NAMALWA (cell line): ENCODE measurements at regions not wholly inside any gene's neighbourhood (a gene's known extent, or its start where the extent isn't known, plus 50 kb on each side); places are given as distances from the start of the nearest gene placed in this dataset.
"Not testable (repeated sequence)": the region's sequence is repeated elsewhere in the genome, so short reads cannot be mapped to it uniquely, and the experiment has no call there.

Source experiments
- DNase-seq: peaks from one replicate; pipeline ENCODE4 v3.0.0-alpha.2; 2015; ENCODE audit warnings: low spot score

DNA sequence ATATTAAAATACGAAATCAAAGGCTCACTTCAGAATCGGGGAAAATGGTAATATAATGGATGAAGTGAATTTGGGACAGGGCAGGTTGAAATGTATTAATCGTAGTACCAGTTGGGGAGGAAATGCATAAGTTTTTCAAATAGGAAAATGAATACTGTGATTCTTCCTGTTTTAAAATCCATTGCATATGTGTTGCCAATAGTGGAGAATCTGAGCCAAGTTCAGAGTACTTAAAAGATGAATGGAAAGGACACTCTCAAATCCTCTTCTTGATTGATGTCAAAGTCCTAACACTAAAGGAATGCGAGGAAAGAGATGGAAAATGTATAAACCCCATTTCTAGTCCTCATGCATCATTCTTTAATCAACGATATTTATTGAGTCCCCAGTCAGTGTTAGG lies 160.9 kb upstream of the CCNG1 start:
- DNase-seq: no peak

DNA sequence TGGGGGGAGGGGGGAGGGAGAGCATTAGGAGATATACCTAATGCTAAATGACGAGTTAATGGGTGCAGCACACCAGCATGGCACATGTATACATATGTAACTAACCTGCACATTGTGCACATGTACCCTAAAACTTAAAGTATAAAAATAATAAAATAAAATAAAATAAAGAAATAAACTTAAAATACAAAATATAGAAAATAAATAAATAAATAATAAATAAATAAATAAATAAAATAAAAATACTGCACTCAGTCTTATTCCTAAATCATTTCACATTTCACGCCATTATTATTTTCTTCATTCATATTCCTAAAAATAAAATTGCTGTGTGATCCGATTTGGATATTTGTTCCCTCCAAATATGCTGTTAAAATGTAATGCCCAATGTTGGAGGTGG lies 156.5 kb upstream of the CCNG1 start:
- DNase-seq: not testable (repeated sequence)

DNA sequence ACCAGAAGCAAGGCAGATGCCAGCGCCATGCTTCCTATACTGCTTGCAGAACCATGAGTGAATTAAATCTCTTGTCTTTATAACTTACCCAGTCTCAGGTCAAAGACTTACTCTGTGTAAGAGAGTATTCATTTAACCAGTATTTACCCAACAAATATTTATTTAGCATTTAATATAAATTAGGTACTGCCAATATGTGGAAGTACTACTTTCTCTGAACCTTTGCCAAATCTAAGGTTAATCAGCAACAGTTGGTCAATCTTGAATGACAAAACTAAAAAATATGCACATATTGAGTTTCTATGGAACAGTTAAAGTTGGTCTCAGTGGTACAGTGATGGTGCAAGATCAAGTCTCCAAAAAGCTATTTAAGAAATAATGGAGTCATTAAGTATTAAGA lies 155.9 kb upstream of the CCNG1 start:
- no peak for DNase-seq

DNA sequence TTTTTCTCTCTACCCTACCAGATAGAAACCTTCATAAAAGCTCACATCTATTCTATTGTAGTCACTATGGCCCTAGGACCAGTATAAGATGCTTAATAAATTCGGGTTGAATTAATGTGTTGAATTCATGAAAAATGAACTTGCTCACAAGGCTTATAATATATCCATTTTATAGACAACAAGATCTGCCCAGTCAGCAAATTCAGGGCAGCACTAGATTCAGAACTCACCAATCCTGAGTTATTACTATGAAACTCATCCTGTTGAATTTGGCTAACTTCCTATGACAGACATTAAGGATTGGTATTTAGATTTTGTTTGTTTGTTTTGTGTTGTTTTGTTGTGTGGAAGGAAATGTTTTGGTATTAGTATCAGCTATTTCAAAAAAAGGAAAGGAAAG lies 143.6 kb upstream of the CCNG1 start:
- DNase-seq: no peak

DNA sequence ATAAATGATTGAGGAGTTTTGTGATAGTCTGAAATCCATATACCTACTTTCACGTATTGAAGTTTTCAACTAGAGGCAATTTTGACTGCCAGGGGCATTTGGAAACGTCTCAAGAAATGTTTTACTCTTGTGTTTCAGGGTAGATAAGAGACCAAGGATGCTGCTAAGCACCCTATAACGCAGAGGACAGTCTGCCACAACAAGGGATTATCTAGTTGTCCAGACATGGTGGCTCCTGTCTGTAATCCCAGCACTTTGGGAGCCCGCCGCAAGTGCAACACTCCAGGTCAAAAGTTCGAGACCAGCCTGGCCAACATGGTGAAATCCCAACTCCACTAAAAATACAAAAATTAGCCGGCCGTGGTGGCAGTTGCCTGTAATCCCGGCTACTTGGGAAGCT lies 133.7 kb upstream of the CCNG1 start:
- DNase-seq: no peak

DNA sequence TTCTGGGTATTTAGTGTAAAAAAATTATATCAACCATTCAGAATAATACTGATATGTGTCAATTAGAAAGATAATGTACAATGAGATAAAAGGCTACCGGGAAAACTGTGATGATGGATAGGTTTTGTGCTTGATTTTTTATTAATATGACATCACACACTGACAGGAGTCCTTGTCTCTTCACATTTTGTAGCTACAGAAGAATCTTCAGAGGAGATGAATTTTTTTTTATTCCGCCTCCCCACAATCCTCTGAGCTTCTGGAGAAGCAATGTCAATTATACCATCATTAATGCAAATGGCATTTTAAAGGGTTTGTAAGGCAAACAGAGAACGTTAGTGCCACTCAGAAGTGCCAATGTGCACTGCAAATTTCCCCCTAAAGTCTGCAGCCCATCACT lies 131.7 kb upstream of the CCNG1 start:
- no peak for DNase-seq

DNA sequence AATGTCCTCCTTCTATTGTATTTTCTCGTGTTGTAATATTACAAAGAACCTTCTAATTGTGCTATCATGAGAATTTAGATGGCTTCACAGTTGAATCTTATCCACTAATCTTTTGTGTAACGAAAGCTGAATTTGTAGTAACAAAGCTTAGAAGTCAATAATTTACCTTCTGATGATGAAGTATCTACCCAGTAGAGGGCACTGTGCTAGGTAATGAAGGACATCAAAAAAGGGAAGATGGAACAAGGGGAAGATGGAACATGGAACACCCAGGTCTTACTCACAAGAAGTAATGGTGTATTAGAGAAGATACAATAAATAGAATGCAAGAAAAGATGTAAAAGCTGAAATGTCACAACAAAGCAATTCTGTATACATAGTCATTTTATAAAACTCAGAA lies 131.0 kb upstream of the CCNG1 start:
- peak; percentile 46 for DNase-seq

DNA sequence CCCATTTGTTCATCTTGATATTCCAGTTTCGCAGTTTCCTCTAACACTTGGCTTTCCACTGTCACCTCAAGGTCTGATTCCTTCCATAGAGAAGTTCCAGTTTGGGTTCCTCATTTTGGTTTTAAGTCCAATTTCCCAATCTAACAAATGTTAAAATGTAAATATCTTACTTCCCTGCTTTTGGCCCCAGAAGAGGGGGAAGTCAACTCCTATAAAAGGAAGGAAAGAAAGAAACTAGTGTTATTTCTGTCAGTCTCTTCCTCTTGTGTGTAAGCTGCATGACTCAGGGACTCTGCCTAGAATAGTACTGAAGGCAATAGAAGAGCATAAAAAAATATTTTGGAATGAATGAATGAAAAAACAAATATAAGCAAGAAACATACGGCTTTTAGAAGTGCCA lies 127.5 kb upstream of the CCNG1 start:
- no peak for DNase-seq

DNA sequence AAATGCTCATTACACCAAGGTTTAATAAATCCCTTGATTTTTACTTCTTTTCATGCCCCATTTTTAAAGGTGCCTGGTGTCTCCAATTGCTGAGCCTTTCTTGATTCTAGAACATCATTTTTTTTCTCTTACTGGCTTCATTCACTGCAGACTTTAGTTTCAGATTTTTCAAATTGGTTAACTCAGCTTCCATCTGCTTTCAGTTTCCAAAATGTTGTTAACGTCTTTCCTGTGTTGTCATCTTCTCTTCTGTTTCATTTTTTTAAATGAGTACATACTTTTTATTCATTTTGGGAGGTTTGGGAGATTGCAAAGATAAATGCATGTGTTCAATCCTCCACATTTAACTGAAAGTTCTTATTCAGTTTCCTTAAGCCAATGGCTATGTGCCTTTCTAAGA lies 126.4 kb upstream of the CCNG1 start:
- DNase-seq: no peak

DNA sequence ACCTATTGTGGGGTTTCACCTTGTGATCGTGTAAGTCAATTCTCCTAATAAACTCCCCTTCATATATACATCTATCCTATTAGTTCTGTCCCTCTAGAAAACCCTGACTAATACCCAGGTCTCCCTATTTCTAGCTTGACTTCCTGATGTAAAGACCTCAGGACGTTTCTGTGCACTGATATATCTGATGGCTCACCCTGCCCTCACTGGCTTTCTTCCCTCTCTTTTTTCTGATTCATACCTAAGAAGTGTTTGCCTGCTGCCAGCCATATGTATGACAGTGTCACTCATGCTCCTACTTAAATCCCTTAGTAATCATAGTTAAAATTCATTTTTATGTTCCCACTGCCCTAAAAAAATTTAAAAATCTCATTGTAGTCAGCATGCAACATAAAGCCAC lies 124.8 kb upstream of the CCNG1 start:
- DNase-seq: no peak

DNA sequence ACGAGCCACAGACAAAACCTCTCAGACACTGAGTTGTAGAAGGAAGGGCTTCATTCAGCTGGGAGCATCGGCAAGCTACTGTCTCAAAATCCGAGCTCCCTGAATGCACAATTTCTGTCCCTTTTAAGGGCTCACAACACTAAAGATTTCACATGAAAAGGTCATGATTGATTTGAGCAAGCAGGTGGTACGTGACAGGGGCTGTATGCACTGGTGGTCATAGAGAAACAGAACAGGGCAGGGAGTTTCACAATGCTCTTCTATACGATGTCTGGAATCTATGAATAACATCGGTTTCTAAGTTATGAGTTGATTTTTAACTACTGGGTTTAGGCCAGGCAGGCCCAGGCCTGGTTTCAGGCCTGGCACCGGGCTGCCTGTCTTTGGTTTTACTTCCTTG lies 124.3 kb upstream of the CCNG1 start:
- not testable (repeated sequence) for DNase-seq

DNA sequence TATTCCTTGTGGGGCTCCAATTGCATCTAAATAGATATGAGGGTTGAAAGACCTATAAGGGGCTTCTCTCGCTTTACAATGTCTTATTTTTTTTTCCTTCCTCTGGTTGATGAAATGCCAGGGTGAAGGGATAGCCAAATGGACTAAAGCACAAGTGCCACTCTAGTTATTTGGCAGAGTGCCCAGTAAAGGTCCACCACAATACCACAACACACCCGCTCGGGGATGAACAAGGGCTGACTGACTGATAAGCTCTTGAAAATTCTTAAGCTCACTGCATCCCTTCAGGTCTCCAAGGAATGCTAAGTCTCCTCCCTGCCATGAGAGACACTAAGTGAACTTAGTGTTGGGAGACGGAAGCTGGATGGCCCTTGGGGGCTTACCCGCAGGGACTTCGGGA lies 121.0 kb upstream of the CCNG1 start:
- not testable (repeated sequence) for DNase-seq

DNA sequence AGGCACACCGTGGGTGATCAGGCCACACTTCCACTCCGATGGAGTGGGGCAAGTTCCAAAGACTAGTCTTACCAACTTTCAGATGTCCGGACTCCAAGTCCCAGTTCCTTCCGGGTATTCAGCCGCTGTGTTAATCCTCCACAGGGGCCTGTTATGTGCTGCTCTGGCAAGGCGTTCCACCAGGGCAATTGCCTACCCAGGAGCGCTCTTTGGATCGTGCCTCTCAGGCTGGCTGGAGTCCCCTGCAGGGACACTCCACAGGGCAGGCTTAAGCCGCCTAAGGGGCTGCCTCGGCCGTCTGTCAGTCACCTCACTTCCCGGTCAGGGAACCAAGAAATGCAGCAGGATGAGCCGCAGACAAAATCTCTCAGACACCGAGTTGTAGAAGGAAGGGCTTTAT lies 118.7 kb upstream of the CCNG1 start:
- DNase-seq: no peak

DNA sequence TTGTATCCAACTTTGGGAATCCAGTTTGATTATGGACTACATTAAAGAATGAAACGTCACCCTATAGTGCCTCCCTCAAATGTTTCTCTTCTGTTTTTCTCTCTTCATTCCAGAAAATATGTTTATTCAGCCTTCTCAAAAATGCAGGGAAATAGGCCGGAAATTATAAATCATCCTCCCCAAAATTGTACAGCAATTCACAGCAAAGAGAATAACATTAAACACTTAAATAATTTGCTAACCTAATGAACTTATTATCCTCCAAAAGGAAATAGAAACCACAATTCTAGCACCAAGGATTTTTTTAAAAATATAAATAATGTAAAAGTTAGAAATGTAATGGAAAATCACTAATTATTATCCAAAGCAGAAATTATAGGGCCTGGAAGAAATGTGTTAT lies 115.9 kb upstream of the CCNG1 start:
- no peak for DNase-seq

DNA sequence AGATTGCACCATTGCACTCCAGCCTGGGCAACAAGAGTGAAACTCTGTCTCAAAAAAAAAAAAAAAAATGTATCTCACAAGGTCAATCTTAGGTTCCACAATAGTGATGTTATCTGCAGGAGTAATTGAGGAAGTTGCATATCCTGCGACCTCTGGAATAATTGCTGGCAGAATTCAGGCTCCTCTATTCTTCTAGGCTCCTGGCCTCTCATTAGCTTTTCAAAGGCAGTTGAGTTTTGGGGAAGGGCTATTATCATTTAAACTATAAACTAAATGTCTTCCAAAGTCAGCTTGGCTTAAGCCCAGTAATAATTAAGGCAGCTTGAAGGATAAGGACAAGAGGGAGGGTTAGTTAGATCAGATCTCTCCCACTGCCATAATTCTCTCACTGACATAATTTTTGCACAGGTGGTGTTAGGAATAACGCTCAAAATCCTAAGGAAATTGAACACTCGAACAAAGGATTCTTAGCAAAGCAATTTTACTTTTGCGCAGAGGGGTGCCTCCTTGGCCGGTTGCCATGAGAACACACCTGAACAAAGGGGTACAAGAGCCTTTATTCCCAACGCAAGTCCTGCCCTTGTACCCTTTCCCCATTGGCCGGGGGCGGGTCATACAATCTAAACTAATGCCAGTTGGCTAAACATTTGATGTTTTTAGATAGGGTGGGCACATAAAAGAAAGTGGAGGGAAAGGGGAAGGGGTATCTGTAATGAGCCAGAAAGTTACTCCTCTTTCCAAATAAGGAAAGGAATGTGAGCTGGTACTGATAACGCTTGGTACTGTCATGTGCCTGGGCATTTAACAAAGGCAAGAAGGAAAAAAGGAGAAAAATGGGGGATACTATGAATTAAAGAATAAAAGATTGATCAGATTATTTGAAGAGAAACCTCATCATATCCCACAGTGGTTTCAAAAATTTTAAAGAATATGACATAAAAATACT lies 106.4 kb upstream of the CCNG1 start:
- DNase-seq: no peak

DNA sequence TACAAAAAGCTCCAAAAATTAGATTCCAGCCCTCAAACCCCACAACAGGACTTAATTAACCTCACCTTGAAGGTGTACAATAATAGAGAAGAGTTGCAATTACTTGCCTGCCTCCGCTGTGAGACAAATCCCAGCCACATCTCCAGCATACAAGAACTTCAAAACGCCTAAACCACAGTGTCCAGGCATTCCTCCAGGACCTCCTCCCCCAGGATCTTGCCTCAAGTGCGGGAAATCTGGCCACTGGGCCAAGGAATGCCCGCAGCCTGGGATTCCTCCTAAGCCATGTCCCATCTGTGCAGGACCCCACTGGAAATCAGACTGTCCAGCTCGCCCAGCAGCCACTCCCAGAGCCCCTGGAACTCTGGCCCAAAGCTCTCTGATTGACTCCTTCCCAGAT lies 101.3 kb upstream of the CCNG1 start:
- not testable (repeated sequence) for DNase-seq

DNA sequence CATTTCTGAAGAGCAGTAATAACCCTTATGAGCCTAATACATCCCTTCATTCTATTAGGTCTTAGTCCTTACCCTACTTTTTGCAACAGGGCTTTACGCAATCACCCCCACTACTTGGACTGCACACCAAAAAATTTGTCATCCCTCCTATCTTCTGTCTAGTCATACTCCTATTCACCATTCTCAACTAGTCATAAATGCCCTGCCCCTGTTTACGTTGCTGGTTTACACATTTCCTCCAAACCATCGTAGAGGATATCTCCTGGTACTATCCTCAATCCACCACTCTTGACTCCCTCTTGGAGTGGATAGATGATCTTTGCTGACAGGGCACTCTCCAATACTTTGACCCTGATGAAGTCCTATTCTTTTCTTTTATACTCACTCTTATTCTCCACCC lies 98.2 kb upstream of the CCNG1 start:
- no peak for DNase-seq

DNA sequence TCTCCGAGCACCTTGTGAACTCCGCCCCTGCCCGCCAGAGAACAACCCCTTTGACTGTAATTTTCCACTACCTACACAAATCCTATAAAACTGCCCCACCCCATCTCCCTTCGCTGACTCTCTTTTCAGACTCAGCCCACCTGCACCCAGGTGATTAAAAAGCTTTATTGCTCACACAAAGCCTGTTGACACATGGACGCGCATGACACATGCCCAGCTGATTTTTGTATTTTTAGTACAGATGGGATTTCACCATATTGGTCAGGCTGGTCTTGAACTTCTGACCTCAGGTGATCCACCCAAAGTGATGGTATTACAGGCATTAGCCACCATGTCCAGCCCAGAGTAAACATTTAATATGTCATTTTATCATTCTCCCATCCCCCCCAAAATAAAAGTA lies 97.0 kb upstream of the CCNG1 start:
- DNase-seq: not testable (repeated sequence)

DNA sequence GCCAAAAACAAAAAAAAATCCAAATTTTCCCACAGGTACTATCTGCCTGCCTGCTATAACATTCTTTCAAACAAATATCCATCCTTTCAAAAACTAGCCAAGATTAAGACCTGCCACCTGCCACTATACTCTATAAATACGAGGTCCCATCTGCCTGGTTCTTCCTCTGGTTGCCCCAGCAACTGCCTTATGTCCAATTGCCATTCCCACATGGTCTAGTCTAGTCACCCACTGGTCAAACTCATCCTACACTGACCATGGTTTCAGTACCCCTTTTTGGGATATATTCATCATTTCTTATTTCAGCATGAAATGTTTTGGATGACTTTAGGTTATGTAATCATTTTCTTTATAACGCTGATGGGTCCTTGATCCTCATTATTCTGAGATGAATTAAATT lies 95.1 kb upstream of the CCNG1 start:
- no peak for DNase-seq

DNA sequence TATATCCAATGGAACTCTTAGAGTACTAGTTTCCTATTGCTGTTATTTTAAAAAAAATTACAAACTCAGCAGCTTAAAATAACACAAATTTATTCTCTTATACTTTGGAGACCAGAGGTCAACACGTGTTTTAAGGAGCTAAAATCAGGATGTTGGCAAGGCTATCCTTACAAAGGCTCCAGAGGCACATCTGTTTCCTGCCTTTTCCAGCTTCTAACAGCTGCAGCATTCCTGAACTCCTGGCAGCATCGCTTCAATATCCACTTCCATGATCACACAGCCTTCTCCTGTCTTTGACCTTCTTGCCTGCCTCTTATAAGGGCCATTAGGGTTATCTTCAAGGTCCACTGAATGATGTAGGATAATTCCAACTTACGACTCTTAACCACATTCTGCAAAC lies 92.2 kb upstream of the CCNG1 start:
- no peak for DNase-seq

DNA sequence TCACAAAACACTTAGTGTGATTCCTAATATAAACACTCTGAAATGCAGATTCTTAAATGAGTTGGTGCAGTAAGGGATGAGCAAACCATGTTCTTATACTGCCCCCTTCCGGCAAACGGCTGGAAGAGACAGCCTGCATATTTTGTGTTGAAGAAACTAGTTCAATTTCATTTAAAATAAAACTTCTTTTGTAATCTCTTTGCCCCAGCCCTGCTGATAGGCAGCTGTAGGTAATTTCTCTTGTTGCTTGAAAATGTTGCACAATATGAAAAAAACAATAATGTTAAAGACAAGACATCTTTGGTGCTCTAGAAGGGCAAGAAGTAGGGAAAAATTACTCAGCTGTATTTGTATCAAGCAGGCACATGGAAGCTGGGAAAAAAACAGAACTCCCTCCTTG lies 89.7 kb upstream of the CCNG1 start:
- DNase-seq: peak; percentile 76

DNA sequence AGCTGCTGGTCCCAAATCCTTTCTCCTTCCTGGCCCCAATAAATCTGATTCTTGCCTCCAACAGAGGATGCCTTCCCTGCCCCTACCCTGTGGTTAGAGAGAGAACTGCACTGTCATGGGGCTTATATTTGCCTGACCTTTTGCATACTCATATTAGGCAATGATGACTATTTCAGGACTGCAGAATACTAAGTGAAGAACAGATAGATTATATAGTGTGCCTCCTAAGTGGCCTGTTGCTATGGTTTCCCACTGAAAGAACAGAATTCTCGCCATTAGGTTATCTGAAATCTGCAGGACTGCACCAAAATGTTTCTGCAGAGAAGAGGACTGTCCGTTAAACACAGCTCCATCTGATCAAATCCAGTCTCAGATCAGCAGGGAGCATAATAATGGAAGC lies 87.3 kb upstream of the CCNG1 start:
- DNase-seq: peak; percentile 25

DNA sequence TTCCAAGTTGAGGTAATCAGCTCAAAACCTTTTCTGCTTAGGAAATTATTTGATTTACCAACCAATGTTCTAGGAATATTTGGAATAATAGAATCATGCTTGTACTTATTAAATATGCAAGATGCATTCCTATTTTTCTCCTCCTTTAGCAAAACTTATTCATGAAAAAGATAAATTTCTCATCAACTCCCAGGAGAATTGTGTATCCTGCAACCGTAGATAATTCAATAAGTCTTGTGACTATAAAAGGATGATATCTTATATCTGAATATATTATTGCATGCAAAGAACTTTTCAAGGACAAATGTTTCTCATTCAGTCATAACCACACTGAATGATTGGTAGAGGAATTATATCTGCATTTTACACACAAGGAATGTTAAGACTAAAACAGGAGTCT lies 84.9 kb upstream of the CCNG1 start:
- no peak for DNase-seq

DNA sequence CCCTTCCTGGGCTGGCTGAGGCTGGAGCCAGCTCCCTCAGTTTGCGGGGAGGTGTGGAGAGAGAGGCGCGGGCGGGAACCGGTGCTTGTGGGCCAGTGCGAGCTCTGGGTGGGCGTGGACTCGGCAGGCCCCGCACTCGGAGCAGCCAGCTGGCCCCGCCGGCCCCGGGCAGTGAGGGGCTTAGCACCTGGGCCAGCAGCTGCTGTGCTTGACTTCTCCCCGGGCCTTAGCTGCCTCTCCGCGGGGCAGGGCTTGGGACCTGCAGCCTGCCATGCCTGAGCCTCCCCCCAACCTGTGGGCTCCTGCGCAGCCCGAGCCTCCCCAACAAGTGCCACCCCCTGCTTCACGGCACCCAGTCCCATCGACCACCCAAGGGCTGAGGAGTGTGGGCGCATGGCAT lies 81.6 kb upstream of the CCNG1 start:
- DNase-seq: not testable (repeated sequence)
